ENCODE measurements at regions not wholly inside any gene's neighbourhood (a gene's known extent, or its start where the extent isn't known, plus 50 kb on each side); places are given as distances from the start of the nearest gene placed in this dataset.

DNA sequence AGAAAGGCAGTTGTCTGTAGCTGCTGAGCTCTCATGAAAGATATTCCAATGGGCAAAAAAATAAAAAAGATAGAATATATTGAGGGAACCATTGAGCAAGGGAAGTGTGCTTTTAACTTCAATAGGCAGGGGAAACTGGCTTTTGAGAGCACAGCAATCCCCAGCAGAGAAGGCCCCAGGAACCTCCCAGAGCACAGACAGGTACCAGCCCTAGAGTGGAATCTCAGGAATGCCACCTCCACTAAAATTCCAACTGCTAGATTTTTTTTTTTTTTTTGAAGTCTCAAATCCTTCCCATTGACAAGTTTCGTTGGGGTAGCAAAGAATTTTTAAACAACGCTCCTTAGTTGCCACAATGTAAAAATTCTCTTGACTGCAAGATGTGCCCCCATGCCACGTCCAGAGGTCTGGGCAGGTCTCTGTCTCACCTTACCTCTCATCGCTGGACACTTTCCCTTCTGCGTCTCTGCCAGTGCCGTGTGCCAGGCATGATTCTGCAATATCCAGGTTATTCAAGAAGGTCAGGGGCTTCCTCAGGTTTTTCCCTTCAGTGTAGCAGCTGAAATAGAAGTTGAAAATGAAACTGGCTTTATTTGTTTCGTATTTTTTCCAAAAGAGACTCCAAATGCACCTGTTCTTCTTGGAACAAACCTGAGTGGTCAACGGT lies 64.2 kb upstream of the IRX1 start:
- TF ChIP-seq, protein P1, sequence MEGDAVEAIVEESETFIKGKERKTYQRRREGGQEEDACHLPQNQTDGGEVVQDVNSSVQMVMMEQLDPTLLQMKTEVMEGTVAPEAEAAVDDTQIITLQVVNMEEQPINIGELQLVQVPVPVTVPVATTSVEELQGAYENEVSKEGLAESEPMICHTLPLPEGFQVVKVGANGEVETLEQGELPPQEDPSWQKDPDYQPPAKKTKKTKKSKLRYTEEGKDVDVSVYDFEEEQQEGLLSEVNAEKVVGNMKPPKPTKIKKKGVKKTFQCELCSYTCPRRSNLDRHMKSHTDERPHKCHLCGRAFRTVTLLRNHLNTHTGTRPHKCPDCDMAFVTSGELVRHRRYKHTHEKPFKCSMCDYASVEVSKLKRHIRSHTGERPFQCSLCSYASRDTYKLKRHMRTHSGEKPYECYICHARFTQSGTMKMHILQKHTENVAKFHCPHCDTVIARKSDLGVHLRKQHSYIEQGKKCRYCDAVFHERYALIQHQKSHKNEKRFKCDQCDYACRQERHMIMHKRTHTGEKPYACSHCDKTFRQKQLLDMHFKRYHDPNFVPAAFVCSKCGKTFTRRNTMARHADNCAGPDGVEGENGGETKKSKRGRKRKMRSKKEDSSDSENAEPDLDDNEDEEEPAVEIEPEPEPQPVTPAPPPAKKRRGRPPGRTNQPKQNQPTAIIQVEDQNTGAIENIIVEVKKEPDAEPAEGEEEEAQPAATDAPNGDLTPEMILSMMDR (IDR thresholded peaks at IDR 0.05; ENCODE audit: insufficient read depth, low read length, missing control alignments), result no peak
- ChIA-PET CTCF (no interaction called here), POLR2A (no interaction called here)
- H3K4me3 ChIP-seq (ENCODE audit: low read depth, low read length), result no peak overlapping the region
- DNase-seq (ENCODE audit: low read depth, low spot score), result no peak

DNA sequence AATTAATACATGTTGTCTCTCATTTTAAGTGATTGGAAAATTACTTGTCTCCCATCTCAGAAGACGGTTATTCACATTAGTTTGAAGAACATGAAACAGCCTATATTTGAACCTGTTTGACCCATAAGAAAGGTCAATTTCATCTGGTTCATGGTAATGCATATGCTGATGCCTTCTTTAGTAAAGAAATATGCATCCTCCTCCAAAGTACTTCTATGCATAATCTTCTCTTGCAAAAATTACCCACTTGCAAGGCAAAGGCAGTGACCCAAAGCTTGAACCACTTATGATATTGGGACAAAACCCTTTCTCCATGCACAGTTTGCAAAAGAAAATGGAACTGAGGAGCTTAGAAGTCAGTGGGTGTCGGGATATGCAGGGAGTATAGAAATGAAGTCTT lies 65.4 kb upstream of the IRX1 start:
- TF ChIP-seq, protein P1 (IDR thresholded peaks at IDR 0.05; ENCODE audit: insufficient read depth, low read length, missing control alignments), result no peak
- CTCF ChIA-PET, result no interaction called here

DNA sequence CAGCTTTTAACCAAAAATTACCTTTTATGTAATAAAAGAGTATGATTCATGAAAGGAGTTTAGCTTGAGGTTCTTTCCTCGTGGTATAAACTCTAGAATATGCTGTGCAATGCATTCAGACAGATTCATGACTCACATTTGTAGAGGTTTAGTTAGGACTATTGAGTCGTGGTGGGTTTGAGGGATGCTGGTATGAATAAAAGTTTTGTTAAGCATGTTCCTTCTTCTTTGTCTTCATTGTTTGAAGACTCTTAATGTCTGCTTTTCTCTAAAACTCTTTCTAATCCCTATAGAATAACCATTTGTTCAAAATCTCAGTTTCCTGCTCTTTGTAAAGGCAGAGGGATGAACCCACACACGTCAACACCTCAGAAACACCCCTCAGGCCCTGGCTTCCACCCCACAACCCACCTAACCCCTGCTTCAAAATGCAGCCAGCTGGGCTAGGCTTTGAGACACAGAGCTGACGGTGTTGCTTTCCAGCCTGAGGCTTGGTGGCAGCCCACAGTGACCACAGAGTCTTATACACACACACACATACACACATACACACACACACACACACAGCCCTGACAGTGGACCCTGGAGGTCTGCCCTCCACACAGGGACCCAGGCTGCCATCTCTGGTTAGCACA lies 69.0 kb upstream of the IRX1 start:
- CTCF ChIA-PET, result no interaction called here
- H3K4me3 ChIP-seq (ENCODE audit: low read depth, low read length), result no peak overlapping the region
- no peak for DNase-seq (ENCODE audit: low read depth, low spot score)
- POLR2A ChIA-PET, result no interaction called here
- TF ChIP-seq, protein P1 (IDR thresholded peaks at IDR 0.05; ENCODE audit: insufficient read depth, low read length, missing control alignments), result no peak

More for the DNA sequence above, 65.4 kb upstream of the IRX1 start:
- POLR2A ChIA-PET, result no interaction called here
- H3K4me3 ChIP-seq (ENCODE audit: low read depth, low read length), result no peak overlapping the region
- no peak for DNase-seq (ENCODE audit: low read depth, low spot score)

DNA sequence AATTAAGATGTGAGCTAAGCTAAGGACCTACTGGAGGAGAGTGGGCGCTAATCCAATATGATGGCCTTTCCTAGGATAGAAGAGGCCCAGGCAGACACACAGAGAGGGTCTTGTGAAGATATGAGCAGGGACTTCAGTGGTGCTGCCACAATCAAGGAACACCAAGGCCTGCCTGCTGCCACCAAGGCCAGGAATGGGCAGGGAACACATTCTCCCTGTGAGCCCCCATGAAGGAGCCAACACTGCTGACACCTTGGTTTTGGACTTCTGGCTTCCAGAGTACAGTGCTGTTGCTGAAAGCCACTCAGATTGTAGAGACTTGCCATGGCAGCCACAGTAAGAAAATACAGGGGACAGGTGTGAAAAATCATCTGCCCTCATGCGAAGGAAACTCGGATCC lies 73.1 kb upstream of the IRX1 start:
- DNase-seq (ENCODE audit: low read depth, low spot score), result no peak
- POLR2A ChIA-PET, result no interaction called here
- TF ChIP-seq, protein P1 (IDR thresholded peaks at IDR 0.05; ENCODE audit: insufficient read depth, low read length, missing control alignments), result no peak
- CTCF ChIA-PET, result no interaction called here
- no peak overlapping the region for H3K4me3 ChIP-seq (ENCODE audit: low read depth, low read length)

DNA sequence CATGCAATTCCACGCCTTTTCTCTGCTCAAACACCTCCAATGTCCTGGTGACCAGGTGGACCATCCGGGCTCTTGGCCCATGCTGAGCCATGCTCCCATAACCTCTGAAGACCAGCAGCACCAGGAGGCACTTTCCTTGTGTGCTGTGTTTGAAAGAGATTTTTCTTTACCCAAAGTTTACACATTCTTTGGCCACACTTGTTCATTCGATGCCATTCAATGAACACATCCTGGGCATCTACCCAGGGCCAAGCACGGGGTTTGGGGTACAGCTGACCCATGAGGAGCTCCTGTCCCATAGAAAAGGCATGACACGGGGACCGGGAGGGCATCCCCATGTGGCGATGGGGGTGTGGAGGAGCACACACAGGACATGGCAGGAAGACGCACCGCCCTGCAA lies 77.1 kb upstream of the IRX1 start:
- ChIA-PET CTCF (no interaction called here), POLR2A (no interaction called here)
- DNase-seq (ENCODE audit: low read depth, low spot score), result no peak
- H3K4me3 ChIP-seq (ENCODE audit: low read depth, low read length), result no peak overlapping the region
- TF ChIP-seq, protein P1 (IDR thresholded peaks at IDR 0.05; ENCODE audit: insufficient read depth, low read length, missing control alignments), result no peak

DNA sequence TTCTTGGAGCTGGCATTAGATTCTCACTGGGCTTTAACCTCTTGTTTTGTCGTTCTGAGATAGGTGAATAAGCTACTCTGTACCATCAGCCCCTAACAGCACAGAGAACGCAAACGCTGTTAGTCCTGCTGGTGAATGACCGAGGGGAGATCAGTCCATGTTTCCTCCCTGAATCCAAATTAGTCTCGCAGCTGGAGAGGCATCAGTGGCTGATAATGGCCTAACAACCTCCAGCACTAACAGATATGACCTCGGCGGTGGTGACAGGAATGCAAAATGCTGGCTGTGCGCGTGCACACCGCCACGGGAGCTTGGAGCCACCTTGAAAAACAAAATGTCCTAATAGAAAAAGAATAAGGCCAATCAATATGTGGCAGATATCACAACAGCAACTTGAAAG lies 77.6 kb upstream of the IRX1 start:
- TF ChIP-seq, protein P1 (IDR thresholded peaks at IDR 0.05; ENCODE audit: insufficient read depth, low read length, missing control alignments), result no peak
- no peak overlapping the region for H3K4me3 ChIP-seq (ENCODE audit: low read depth, low read length)
- ChIA-PET CTCF (no interaction called here), POLR2A (no interaction called here)
- no peak for DNase-seq (ENCODE audit: low read depth, low spot score)
